GM13976 (cell line): ENCODE measurements at regions not wholly inside any gene's neighbourhood (a gene's known extent, or its start where the extent isn't known, plus 50 kb on each side); places are given as distances from the start of the nearest gene placed in this dataset.

ENCODE experiments used
- DNase-seq: peaks from one replicate; pipeline ENCODE4 v3.0.0; 2012; ENCODE audit warnings: low spot score
- CTCF ChIP-seq: IDR thresholded peaks from 2 replicates; pipeline ENCODE4 v1.5.1; 2012; ENCODE audit warnings: borderline replicate concordance, mild to moderate bottlenecking; ENCODE audit not compliant: insufficient read depth; ENCODE audit errors: extremely low read depth, missing control alignments, control extremely low read depth
- in situ Hi-C: fragments of 300-500 bp; cut with MboI; formaldehyde crosslinking; loops from one replicate; pipeline ENCODE4 v1.12.0; 2022; ENCODE audit warnings: low sequenced_read_pairs, mixed read lengths, inconsistent platforms; ENCODE audit not compliant: unreplicated experiment

DNA sequence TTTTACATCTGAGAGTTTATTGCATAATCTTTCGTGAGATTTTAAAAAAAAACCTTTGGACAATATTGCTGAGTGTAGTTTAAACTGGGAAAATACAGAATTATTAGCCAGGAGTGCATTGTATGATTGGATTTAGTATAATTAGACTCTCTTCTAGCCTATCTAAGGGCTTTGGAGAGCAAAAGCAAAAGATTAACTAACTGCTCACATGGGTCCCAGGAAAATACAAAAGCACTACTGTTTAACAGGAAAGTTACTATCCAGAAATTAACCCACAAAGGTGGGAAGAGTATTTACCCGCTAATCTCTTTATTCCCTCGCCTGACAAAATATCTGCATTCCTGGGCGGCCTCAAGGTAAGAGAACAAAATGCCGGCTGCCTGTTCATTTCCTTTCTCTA, 309.5 kb downstream of the ATXN7L3B start:
- in situ Hi-C loops: no loop called here
- TF ChIP-seq CTCF: no peak
- no peak for DNase-seq

- no peak for DNase-seq
- in situ Hi-C loops: no loop called here
- TF ChIP-seq CTCF: no peak
These were observed 310.4 kb downstream of the ATXN7L3B start for GRCh38 chr12:74848006-74848405.

GRCh38 chr12:74849801-74850200, 312.2 kb downstream of the ATXN7L3B start:
- in situ Hi-C loops: no loop called here
- TF ChIP-seq CTCF: no peak
- DNase-seq: no peak

DNA sequence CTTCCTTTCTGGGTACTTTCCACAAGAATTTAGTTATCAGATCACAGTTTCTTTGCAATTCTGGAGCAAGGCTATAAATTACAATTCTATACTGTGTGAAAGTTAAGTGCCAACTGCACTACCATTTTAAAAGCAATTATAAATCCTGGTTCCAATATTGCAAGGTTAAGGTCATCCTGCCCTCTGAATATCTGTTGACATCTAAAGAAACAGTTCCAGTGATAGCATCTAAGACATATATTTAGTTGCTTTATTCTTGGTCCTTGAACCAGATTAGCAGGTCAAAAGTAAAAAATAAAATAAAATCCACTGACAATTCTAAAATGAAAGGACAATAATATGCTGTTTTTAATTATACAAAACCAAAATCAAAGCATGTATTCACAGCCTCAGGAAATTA, 334.2 kb downstream of the ATXN7L3B start:
- in situ Hi-C loops: no loop called here
- no peak for DNase-seq
- no peak for TF ChIP-seq CTCF

DNA sequence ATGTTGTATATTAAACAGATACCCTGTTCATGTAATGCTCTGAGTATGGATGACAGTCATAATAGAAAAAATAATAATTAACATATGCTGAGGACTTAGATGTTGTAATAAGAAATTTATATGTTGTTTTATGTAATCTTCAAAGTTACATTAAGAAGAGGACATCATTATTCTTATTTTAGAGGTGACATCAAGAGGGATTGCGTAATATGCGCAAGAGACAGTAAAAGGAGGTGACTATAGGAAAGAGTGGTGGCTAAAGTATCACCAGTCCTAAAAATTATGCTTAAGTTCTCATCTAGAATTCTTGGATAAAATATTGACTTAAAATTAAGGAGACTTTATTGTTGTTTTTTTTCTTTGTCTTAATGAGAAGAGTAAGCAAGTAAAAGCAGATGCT, 323.9 kb downstream of the KCNC2 start:
- TF ChIP-seq CTCF: no peak
- no peak for DNase-seq
- in situ Hi-C loops: no loop called here

- TF ChIP-seq CTCF: no peak
- in situ Hi-C loops: no loop called here
These were observed 320.6 kb downstream of the KCNC2 start for GRCh38 chr12:74889073-74889472.

More at GRCh38 chr12:74889073-74889472, 320.6 kb downstream of the KCNC2 start:
- DNase-seq: no peak
